Mammary epithelial cell (primary cell): ENCODE measurements at regions not wholly inside any gene's neighbourhood (a gene's known extent, or its start where the extent isn't known, plus 50 kb on each side); places are given as distances from the start of the nearest gene placed in this dataset.

Source experiments
- CTCF ChIP-seq, 2 donors: IDR thresholded peaks in 1 of 2; conservative IDR thresholded peaks in 1 of 2; 2 replicates each; pipeline ENCODE4 v1.5.1; 2011 to 2012; ENCODE audit warnings: inconsistent platforms in 2 of 2, low read length in 2 of 2, mild to moderate bottlenecking in 2 of 2, control low read depth in 1 of 2, low read depth in 1 of 2; ENCODE audit not compliant: insufficient read depth in 1 of 2; ENCODE audit errors: extremely low read depth in 1 of 2
- EZH2 ChIP-seq: IDR thresholded peaks from 2 replicates; pipeline ENCODE4 v1.6.1; 2012; ENCODE audit warnings: low read length, inconsistent platforms, borderline replicate concordance

- no peak for TF ChIP-seq CTCF (conservative IDR thresholded peaks at IDR 0.05 in 1 of 2, IDR thresholded peaks at IDR 0.05 in 1 of 2; ENCODE audit: extremely low read depth in 1 of 2, insufficient read depth in 1 of 2, low read depth in 1 of 2, low read length in 2 of 2)
- TF ChIP-seq EZH2: no peak
These were observed 52.7 kb upstream of the OXTR start for GRCh38 chr3:8822141-8822540.
